Transverse colon (tissue), 4 donors: ENCODE measurements at regions not wholly inside any gene's neighbourhood (a gene's known extent, or its start where the extent isn't known, plus 50 kb on each side); places are given as distances from the start of the nearest gene placed in this dataset.

Experiments
- DNase-seq: peaks from one replicate; pipeline ENCODE4 v3.0.0-alpha.2; 2019
- H3K27ac ChIP-seq, 4 donors: fragments of 200-600 bp; sonication (generic); 2 replicates each; pipeline ENCODE4 v1.5.1; 2016 to 2018; ENCODE audit warnings: inconsistent platforms in 4 of 4
- H3K27me3 ChIP-seq: fragments of 200-600 bp; sonication (generic); 2 replicates; pipeline ENCODE4 v1.5.1; 2017; ENCODE audit warnings: inconsistent platforms
- H3K36me3 ChIP-seq, 4 donors: fragments of 200-600 bp; sonication (generic); 2 replicates each; pipeline ENCODE4 v1.5.1; 2017 to 2019; ENCODE audit warnings: inconsistent platforms in 4 of 4
- H3K4me1 ChIP-seq, 4 donors: fragments of 200-600 bp; sonication (generic); 2 replicates each; pipeline ENCODE4 v1.5.1; 2017 to 2020; ENCODE audit warnings: inconsistent platforms in 4 of 4
- H3K4me3 ChIP-seq, 4 donors: fragments of 200-600 bp; sonication (generic); 1 replicate in 1 of 4; 2 replicates in 3 of 4; pipeline versions ENCODE4 v1.5.1 to v1.6.1; 2017 to 2019; ENCODE audit warnings: inconsistent platforms in 4 of 4
- H3K9me3 ChIP-seq, 2 donors: fragments of 200-600 bp; sonication (generic); 2 replicates each; pipeline ENCODE4 v1.5.1; 2017 to 2019; ENCODE audit warnings: inconsistent platforms in 2 of 2
- CTCF ChIP-seq, 5 experiments: fragments of 200-600 bp in 3 of 5; fragments of 450-650 bp in 2 of 5; sonication (generic) in 3 of 5; IDR thresholded peaks; 1 replicate in 2 of 5; 2 replicates in 3 of 5; pipeline ENCODE4 v1.5.1; 2016 to 2017; ENCODE audit warnings: antibody characterized with exemption in 5 of 5, inconsistent platforms in 3 of 5, mild to moderate bottlenecking in 2 of 5, moderate library complexity in 1 of 5
- EP300 ChIP-seq: sonication (generic); formaldehyde crosslinking; IDR thresholded peaks from one replicate; pipeline ENCODE4 v1.6.1; 2017; ENCODE audit warnings: antibody characterized with exemption, low read depth
- POLR2A ChIP-seq: fragments of 450-650 bp; IDR thresholded peaks from one replicate; pipeline ENCODE4 v1.6.1; 2016; ENCODE audit warnings: antibody characterized with exemption, mild to moderate bottlenecking, moderate library complexity
- POLR2AphosphoS5 ChIP-seq, 3 donors: sonication (generic); formaldehyde crosslinking; IDR thresholded peaks; one replicate each; pipeline ENCODE4 v1.6.1; 2016; ENCODE audit warnings: antibody characterized with exemption in 3 of 3
- WGBS, 2 donors: methylation state at CpG; one replicate each; pipeline ENCODE4 v1.1.5; 2018; ENCODE audit warnings: low coverage in 1 of 2; 5-methylcytosine and 5-hydroxymethylcytosine counted together
- in situ Hi-C, 4 donors: fragments of 200-750 bp; cut with MboI; loops; one replicate each; pipeline versions ENCODE4 v1.15.0 to v1.15.1; 2017; ENCODE audit warnings: low sequenced_read_pairs in 3 of 4, low pct_ligation_motif_present in 1 of 4, low pct_unique_long_range_greater_than_20kb in 1 of 4
- intact Hi-C: fragments of 100-400 bp; cut with DNase I; formaldehyde crosslinking; loops from one replicate; pipeline ENCODE4 v1.15.1; 2023; ENCODE audit warnings: low total_unique reads

- 90 to 97% methylated on average over 5 of the region's 5 CpGs for WGBS, 2 donors
- intact Hi-C loops = no loop called here
- in situ Hi-C loops = no loop called here
- no peak overlapping the region for H3K4me3 ChIP-seq
- H3K27ac ChIP-seq = no peak overlapping the region
- peaks cover 5% of the 10 kb centered on the region for H3K27me3 ChIP-seq
- no peak for DNase-seq
- TF ChIP-seq EP300 (no peak), POLR2A (no peak), POLR2AphosphoS5 (IDR thresholded peaks at IDR 0.05) (no peak), CTCF (IDR thresholded peaks at IDR 0.05) (no peak)
- H3K36me3 ChIP-seq = no peaks in the 10 kb centered on the region
- H3K9me3 ChIP-seq = no peaks in the 10 kb centered on the region
- no peaks in the 10 kb centered on the region for H3K4me1 ChIP-seq
Measured at GRCh38 chr17:6350806-6351205, 84.1 kb downstream of the AIPL1 start.

DNA sequence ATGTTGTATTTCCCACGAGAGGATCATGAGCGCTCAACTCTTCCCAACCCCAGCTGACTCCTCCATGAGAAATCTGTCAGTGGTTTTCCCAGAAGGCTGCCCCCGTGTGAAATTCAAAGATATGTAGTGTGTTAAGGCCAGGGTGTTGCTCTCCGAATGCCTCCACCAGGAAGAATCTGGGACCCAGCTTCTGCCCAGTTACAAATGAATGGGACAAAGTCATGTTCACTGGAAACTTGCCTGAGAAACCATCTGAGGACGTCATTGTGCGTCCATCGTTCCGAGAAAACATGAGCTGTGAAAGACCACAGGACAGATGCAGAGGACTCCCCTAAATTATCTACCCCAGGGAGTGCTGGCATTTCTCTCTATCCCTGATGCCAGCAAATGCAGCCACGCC lies 86.0 kb downstream of the AIPL1 start:
- Histone ChIP-seq H3K27me3 (peaks cover 5% of the 10 kb centered on the region), H3K36me3 (no peaks in the 10 kb centered on the region), H3K27ac (no peak overlapping the region), H3K4me1 (no peaks in the 10 kb centered on the region), H3K9me3 (no peaks in the 10 kb centered on the region), H3K4me3 (no peak overlapping the region)
- 75 to 78% methylated on average over 4 to 9 of the region's 9 CpGs for WGBS, 2 donors
- intact Hi-C loops = no loop called here
- in situ Hi-C loops = no loop called here
- no peak for TF ChIP-seq CTCF (IDR thresholded peaks at IDR 0.05)
- no peak for TF ChIP-seq POLR2A
- TF ChIP-seq POLR2AphosphoS5 (IDR thresholded peaks at IDR 0.05) = no peak
- DNase-seq = no peak

DNA sequence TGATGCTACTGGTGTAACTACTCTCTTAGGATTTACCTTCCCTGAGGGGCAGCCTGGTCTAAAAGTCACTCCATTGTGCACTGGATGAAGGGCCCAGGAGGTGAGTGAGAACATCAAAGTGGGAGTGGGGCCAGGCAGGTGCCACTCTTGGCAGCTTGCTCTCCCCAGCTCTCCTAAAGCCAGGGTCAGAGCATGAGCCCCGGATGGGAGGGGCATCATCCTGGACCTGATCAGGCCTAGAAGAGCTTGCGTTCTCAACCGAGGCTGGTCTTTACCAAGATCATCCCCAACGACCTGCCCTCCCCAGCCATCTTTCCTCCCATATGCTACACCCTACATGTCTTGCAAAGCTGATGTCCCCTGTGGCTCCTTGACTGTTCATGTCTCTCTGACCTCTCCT lies 87.1 kb downstream of the AIPL1 start:
- Histone ChIP-seq H3K4me1 (no peaks in the 10 kb centered on the region), H3K9me3 (no peaks in the 10 kb centered on the region), H3K4me3 (no peak overlapping the region), H3K27ac (no peak overlapping the region), H3K27me3 (peaks cover 5% of the 10 kb centered on the region), H3K36me3 (no peaks in the 10 kb centered on the region)
- in situ Hi-C loops (no loop called here), intact Hi-C loops (no loop called here)
- DNase-seq = no peak
- TF ChIP-seq POLR2AphosphoS5 (IDR thresholded peaks at IDR 0.05) (no peak), CTCF (IDR thresholded peaks at IDR 0.05) (no peak), EP300 (no peak), POLR2A (no peak)
- 63% methylated on average over 4 of the region's 4 CpGs; no CpG with 5 or more reads in 1 of the 2 donors for WGBS, 2 donors

DNA sequence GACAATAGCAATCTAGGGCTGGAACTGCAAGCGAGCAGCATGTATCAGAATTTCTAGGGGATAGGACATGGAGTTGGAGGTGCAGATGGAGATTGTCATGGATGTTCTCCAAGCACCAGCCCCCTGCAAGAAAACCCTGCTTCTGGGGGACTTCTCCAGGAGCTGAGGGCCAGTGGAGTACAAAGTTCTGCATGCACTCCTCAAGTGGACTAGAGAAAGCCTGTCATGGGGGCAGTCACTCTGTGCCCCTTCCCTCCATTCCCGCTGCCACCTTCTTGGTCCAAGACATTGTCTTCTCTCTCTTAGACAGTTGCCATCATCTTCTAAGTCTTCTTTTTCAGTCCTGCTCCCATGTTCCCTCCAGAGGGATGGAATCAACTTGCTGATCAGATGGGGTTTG lies 87.9 kb downstream of the AIPL1 start:
- 67 to 85% methylated on average over 1 to 2 of the region's 2 CpGs for WGBS, 2 donors
- in situ Hi-C loops = no loop called here
- H3K4me3 ChIP-seq = no peak overlapping the region
- no peaks in the 10 kb centered on the region for H3K4me1 ChIP-seq
- peaks cover 2% of the 10 kb centered on the region for H3K27me3 ChIP-seq
- H3K27ac ChIP-seq = no peak overlapping the region
- no peak for DNase-seq
- intact Hi-C loops = no loop called here
- TF ChIP-seq POLR2A = no peak
- no peak for TF ChIP-seq EP300
- no peak for TF ChIP-seq POLR2AphosphoS5 (IDR thresholded peaks at IDR 0.05)
- no peak for TF ChIP-seq CTCF (IDR thresholded peaks at IDR 0.05)
- H3K36me3 ChIP-seq = no peaks in the 10 kb centered on the region
- no peaks in the 10 kb centered on the region for H3K9me3 ChIP-seq
